ENCODE measurements at regions not wholly inside any gene's neighbourhood (a gene's known extent, or its start where the extent isn't known, plus 50 kb on each side); places are given as distances from the start of the nearest gene placed in this dataset.

DNA sequence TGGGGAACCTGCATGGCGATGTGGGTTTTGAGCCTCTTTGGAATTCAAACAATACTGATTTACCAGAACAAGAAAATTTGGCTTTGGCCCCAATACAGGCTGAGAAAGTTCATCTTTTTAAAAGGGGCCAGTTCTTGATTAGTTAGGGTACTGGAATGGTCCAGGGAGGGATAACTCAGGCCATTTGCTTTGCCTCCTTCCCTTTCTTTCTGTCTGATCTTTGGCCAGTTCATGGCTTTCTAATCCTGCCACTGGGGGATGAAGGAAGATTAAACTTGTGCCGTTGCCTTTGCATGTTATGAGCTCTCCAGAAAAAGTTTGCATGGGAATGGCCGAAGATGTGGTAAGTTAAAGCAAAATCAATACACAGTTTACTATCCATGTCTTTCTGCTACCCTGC is 78.4 kb downstream of the ADAMTS15 start:
- no peak overlapping the region for H3K4me3 ChIP-seq (ENCODE audit: low read depth, low read length)
- no peak for DNase-seq (ENCODE audit: low read depth)
- TF ChIP-seq, protein P1, sequence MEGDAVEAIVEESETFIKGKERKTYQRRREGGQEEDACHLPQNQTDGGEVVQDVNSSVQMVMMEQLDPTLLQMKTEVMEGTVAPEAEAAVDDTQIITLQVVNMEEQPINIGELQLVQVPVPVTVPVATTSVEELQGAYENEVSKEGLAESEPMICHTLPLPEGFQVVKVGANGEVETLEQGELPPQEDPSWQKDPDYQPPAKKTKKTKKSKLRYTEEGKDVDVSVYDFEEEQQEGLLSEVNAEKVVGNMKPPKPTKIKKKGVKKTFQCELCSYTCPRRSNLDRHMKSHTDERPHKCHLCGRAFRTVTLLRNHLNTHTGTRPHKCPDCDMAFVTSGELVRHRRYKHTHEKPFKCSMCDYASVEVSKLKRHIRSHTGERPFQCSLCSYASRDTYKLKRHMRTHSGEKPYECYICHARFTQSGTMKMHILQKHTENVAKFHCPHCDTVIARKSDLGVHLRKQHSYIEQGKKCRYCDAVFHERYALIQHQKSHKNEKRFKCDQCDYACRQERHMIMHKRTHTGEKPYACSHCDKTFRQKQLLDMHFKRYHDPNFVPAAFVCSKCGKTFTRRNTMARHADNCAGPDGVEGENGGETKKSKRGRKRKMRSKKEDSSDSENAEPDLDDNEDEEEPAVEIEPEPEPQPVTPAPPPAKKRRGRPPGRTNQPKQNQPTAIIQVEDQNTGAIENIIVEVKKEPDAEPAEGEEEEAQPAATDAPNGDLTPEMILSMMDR (IDR thresholded peaks at IDR 0.05; ENCODE audit: low read depth, low read length, missing control alignments), result no peak

DNA sequence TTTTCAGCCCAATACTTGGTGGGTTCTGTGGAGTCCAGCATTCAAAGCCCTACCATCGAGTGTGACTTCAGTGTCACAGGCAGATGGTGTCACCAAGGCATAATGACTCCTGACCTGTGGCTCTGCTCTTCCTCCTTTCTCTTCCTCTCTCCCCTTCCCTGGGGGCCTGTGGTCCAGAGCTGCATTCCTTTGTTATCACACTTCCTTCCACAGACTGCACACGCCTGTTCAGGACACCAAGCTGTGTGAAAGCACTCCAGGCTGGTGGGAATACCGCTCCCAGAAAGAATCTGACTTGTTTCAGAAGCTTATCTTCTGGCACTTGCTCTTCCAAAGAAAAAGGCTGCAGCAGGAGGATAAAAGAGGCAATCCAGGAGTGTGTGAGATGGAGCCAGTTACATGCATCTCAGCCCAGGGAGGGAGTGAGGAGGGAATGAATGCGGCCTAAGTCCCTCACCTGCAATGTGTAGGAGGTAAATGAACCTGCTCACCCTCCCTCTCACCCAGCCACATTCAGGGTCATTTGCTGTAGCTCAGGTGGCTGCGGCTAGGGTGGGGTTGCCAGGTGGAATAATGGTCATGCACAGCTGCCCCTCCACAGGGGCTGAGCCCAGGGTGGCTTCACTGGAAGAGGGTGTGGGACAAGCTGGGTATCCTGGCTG is 79.3 kb downstream of the ADAMTS15 start:
- TF ChIP-seq, protein P1 (IDR thresholded peaks at IDR 0.05; ENCODE audit: low read depth, low read length, missing control alignments), result no peak
- no peak for DNase-seq (ENCODE audit: low read depth)
- H3K4me3 ChIP-seq (ENCODE audit: low read depth, low read length), result no peak overlapping the region

DNA sequence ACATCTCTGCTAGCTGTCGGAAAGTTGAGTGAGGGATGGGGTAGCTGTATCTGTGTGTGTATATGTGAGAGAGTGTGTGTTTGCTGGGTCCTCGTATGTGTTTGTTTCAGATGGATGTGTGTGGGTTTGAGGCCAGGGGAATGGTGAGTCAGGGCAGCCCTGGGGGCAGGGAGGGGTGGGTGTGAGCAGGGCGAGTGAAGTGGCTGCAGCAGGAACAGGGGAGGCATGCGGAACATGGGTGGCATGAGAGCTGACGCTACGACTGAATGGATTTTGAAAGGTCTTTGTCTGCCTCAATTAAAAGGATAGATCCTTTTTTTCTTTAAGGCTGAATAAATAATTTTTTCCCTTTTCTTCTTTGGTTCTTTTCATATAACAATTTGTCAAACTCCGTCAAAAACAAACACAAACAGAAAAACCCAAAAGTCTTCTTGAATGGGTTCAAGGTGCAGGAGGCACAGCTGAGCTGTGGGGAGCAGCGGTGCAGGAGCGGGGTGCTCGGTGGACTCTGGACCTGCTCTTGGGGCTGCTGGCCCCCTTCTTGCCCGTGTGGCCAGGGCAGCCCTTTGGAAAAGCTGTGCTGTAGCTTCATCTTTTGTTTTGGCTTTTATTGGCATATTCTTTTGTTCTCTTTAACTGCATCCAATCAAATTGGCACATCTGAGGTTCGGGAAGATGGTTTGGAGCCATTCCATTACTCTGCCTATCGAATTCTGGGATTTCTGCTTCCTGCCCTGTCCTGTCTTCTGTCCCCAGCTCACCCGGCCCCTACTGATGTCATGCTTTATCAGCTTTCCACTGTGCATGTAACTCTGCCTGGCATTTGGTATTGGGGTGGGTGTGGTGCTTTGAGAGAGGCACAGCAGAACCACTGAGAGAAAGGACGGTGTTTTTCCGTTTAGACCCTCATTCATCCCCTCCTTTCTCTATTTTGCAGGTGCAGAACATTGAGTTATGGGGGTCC is 80.1 kb downstream of the ADAMTS15 start:
- no peak overlapping the region for H3K4me3 ChIP-seq (ENCODE audit: low read depth, low read length)
- no peak for DNase-seq (ENCODE audit: low read depth)
- TF ChIP-seq, protein P1 (IDR thresholded peaks at IDR 0.05; ENCODE audit: low read depth, low read length, missing control alignments), result no peak

DNA sequence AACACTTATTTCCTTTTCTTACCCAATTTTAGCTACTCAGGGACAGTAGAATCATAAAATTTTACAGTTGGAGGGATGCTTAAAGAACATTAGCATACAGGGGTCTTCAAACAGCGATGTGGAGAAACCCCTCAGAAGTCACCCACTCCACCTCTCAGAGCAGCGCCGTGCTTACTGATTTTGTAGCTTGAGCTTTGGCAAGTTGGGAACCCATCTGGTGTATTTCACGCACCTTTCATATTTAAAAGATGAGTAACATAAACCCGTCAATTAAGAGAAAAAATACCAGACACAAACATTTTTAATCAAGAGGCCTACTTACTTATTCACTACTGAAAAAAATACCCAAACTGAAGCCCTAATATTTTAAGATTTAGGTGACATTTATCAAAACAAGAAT is 80.9 kb downstream of the ADAMTS15 start:
- no peak for DNase-seq (ENCODE audit: low read depth)
- TF ChIP-seq, protein P1 (IDR thresholded peaks at IDR 0.05; ENCODE audit: low read depth, low read length, missing control alignments), result no peak
- H3K4me3 ChIP-seq (ENCODE audit: low read depth, low read length), result no peak overlapping the region

DNA sequence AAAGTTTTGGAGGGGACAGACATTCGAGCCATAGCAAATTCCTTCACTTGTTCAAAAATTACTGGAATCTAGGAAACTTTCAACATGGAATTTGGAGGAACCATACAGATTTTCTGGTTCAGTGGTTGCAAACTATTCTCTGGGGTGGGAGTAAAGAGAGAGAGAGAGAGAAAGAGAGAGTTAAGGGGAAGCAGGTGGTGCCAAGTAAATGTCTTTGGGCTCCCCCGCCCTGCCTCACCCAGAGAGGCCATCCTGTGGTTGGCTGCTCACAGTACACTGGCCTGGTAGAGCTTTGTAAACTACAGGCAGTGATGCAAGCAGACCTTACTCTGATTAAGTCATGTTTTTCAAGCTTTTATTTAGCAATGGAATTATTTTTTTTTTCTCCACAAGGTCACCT is 82.6 kb downstream of the ADAMTS15 start:
- no peak for DNase-seq (ENCODE audit: low read depth)
- TF ChIP-seq, protein P1 (IDR thresholded peaks at IDR 0.05; ENCODE audit: low read depth, low read length, missing control alignments), result no peak
- H3K4me3 ChIP-seq (ENCODE audit: low read depth, low read length), result no peak overlapping the region

DNA sequence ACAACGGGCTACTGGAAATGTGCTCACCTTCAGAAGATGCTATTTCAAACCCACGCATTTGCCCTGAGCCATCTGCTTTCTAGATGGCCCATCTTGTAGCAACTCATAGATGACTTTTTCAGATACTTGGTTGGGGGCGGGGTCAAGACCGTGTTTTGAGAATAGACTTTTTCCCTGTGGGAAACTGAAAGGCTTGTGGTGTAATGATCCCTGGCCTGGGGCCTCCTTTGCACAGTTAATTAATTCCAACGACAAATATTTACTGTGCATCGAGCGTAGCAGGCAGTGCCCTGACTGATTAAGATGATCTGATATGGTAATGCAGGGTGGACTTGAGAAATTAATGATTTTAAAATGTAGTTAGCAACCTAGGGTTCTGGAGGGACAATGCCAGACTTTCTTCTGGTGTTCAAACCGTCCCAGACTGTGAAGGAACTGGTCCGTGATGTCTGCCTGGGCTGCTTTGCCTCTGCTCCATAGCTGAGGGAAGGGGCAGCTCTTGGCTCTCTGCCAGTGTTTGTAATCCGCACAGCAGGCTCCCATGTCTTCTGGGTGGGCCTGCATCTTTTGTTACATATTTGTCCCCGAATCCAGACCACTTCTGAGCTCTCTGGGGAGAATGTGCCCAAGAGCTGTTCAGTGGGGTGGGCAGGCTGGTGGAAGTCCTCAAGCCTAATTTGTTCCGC is 84.8 kb downstream of the ADAMTS15 start:
- no peak overlapping the region for H3K4me3 ChIP-seq (ENCODE audit: low read depth, low read length)
- TF ChIP-seq, protein P1 (IDR thresholded peaks at IDR 0.05; ENCODE audit: low read depth, low read length, missing control alignments), result no peak
- DNase-seq (ENCODE audit: low read depth), result no peak

Data from GM12864 (cell line).